ENCODE measurements at regions not wholly inside any gene's neighbourhood (a gene's known extent, or its start where the extent isn't known, plus 50 kb on each side); places are given as distances from the start of the nearest gene placed in this dataset.

DNA sequence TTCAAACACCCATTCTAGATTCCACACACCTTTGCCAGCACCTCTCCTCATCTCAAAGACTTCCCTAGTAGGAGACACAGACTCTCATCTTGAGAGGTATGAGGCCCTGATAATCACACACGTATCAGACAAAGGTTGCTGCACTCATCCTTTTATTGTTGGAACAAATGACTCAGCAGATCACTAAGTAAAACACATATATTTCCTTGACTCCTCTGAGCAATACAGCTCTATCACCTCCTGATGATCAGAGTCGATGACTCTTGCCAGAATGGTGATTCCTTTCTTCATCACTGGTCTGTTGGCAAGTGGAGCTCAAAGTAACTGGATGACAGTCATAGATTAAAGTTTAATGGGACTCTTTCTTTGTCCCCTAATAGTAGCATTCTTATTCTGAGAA lies 1049.2 kb upstream of the ZEB2 start:
- DNase-seq (ENCODE audit: extremely low spot score) = no peak
- CTCF ChIA-PET = interaction anchor here (1.2 to 1.3 kb wide), 2 partner anchors 13 to 20 kb away, joined by 4 read pairs; no protein-coding TSS in a partner anchor
- POLR2A ChIA-PET = no interaction called here
- TF ChIP-seq, protein P1, sequence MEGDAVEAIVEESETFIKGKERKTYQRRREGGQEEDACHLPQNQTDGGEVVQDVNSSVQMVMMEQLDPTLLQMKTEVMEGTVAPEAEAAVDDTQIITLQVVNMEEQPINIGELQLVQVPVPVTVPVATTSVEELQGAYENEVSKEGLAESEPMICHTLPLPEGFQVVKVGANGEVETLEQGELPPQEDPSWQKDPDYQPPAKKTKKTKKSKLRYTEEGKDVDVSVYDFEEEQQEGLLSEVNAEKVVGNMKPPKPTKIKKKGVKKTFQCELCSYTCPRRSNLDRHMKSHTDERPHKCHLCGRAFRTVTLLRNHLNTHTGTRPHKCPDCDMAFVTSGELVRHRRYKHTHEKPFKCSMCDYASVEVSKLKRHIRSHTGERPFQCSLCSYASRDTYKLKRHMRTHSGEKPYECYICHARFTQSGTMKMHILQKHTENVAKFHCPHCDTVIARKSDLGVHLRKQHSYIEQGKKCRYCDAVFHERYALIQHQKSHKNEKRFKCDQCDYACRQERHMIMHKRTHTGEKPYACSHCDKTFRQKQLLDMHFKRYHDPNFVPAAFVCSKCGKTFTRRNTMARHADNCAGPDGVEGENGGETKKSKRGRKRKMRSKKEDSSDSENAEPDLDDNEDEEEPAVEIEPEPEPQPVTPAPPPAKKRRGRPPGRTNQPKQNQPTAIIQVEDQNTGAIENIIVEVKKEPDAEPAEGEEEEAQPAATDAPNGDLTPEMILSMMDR (IDR thresholded peaks at IDR 0.05; ENCODE audit: control extremely low read depth, extremely low read depth, low read depth, missing control alignments) = no peak

DNA sequence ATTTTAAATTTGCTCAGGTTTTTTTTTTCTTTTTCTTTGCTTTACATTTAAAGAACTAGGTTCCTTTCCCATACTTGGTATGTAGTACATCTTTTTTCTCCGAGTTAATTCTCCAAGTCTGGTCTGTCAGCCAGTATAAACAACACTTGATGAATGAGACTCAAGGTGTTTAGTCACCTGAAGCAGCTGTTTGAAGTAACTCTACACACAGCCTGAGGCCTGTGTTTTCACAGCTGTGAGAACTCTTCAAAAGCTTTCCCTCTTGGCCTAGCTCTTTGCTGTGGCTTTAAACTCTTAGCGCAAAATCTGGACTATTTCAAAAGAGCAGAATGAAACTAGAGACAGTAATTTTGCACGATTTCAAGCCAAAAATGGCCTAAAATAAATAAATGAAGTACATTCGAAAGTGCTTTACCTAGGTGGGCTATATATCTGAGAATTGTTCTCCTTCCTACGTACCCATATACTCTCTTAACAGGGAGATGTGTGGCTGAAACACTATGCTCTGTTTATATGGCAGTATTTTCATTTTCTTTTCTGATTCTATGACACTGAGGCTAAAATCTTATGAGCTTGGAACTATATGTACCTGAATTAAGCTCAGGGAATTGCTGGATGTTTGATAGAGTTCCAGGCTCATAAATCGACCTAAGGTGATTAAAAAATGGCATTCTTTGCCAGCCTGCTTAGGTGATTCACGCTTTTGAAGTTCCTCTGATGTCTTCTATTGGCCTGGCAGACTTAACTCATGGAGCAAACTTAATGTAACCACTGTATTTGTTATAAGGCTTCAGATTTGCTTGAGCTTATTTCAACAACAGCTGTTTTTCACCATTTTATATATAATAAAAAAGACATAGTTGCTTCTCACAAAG lies 1044.1 kb upstream of the ZEB2 start:
- DNase-seq (ENCODE audit: extremely low spot score) = no peak
- ChIA-PET CTCF (interaction anchor here (1.7 kb wide), 1 partner anchor 12 kb away, joined by 5 read pairs; no protein-coding TSS in a partner anchor), POLR2A (no interaction called here)
- TF ChIP-seq, protein P1 (IDR thresholded peaks at IDR 0.05; ENCODE audit: control extremely low read depth, extremely low read depth, low read depth, missing control alignments) = no peak

DNA sequence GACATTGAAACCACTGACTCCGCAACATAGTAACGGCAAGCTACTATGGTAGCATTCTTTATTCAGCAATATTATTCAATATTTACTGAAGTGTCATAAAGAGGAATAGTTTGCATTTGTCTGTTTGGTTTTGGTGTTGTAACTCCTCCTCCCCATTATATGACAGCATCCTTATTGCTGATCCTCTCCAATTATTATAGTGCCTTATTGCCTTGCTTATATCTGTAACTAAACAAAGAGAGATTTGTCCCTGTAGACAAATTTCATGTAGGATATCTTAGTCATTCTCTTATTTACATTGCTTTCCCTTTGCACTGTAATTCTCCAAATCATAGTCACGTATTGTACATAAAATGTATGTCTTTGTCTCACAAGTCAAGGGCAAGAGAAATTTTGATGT lies 1041.2 kb upstream of the ZEB2 start:
- ChIA-PET CTCF (no interaction called here), POLR2A (no interaction called here)
- DNase-seq (ENCODE audit: extremely low spot score) = no peak
- TF ChIP-seq, protein P1 (IDR thresholded peaks at IDR 0.05; ENCODE audit: control extremely low read depth, extremely low read depth, low read depth, missing control alignments) = no peak

DNA sequence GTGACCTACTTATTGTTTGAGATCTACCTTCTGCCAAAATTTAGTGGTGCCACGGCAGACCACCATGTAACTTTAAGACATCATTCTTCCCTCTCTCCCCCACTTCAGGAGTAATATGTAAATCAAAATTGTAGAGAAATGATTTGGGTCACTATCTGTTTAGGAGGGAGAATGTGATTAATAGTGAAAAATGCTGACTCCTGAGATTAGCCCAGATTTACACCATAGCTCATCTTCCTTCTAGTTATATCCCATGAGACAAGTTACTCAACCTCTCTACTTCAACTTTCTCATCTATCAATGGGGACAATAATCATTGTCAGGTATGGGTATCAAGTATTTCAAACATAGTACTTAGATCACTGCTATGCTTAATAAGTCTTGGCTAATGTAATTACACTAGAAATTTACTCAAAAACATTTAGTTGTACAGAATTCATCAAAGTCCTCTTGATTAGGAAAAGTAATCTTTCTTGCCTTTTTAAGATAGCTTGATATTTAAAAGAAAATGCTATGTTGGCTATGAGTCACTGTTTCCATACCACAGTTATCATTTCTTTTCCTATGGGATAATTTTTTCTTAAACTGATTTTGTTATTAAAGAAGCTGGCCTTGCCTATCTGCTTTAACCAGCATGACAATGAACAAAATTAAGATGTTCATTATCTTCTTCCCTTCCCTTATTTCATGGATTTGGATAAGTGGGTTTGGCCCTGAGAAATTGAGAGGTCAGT lies 1038.9 kb upstream of the ZEB2 start:
- ChIA-PET CTCF (no interaction called here), POLR2A (no interaction called here)
- DNase-seq (ENCODE audit: extremely low spot score) = no peak
- TF ChIP-seq, protein P1 (IDR thresholded peaks at IDR 0.05; ENCODE audit: control extremely low read depth, extremely low read depth, low read depth, missing control alignments) = no peak

DNA sequence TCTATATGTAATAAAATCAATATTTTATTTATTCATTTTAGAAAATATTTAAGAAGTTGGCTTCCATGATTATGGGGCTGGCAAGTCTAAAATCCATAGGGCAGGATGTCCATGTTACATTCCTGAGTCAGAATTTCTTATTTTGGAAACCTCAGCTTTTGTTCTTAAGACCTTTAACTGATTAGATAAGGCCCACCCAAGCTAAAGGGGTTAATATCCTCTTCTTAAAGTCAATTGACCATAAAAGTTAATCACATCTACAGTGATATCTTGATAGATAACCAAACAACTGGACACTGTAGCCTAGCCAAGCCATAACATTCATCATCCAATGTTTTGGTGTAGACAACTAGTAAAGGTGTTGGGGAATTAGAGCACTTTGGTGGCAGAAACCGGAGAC lies 1035.4 kb upstream of the ZEB2 start:
- ChIA-PET CTCF (no interaction called here), POLR2A (no interaction called here)
- TF ChIP-seq, protein P1 (IDR thresholded peaks at IDR 0.05; ENCODE audit: control extremely low read depth, extremely low read depth, low read depth, missing control alignments) = no peak
- DNase-seq (ENCODE audit: extremely low spot score) = no peak

DNA sequence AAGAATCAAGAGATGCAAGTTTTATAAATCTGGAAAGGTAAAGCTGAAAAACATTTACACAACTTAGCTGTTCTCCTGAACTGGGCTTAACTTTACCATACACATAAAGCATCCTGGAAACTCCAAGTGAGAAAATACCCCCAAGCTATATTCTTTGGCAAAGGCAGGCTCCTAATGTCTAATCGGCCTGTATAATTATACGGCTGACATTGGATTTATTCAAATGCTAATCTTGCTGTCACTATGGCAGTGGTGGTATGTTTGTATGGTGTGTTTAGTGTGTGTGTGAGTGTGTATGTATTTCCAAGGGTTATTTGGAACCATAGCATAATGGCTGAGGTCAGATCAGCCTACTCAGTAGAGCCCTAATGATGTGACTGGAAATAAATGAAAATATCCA lies 1031.8 kb upstream of the ZEB2 start:
- ChIA-PET CTCF (interaction anchor here (0.7 to 1.3 kb wide), 2 partner anchors 13 to 48 kb away, joined by 3 to 5 read pairs; no protein-coding TSS in a partner anchor), POLR2A (no interaction called here)
- TF ChIP-seq, protein P1 (IDR thresholded peaks at IDR 0.05; ENCODE audit: control extremely low read depth, extremely low read depth, low read depth, missing control alignments) = no peak
- DNase-seq (ENCODE audit: extremely low spot score) = no peak
